SK-N-SH treated with all-trans-retinoic acid at 6 μM for 48 hours (cell line): ENCODE measurements at regions not wholly inside any gene's neighbourhood (a gene's known extent, or its start where the extent isn't known, plus 50 kb on each side); places are given as distances from the start of the nearest gene placed in this dataset.

ENCODE experiments used
- ATAC-seq: fragments of 200-7000 bp; cut with Tn5 transposase; 3 replicates; pipeline ENCODE4 v1.9.1; 2020; ENCODE audit warnings: mild to moderate bottlenecking, moderate library complexity
- ARNTL ChIP-seq: fragments of 450-650 bp; formaldehyde crosslinking; IDR thresholded peaks from 2 replicates; pipeline ENCODE4 v1.5.0; 2020; ENCODE audit warnings: low read depth, mild to moderate bottlenecking, moderate library complexity, borderline replicate concordance
- BACH2 ChIP-seq: fragments of 250-450 bp; sonication (Bioruptor Pico); IDR thresholded peaks from 2 replicates; pipeline ENCODE4 v1.9.0; 2021; ENCODE audit warnings: mild to moderate bottlenecking, borderline replicate concordance
- CREB5 ChIP-seq: fragments of 250-450 bp; sonication (Bioruptor Pico); IDR thresholded peaks from 2 replicates; pipeline ENCODE4 v1.5.1; 2020; ENCODE audit warnings: low read depth, mild to moderate bottlenecking, moderate library complexity
- CSDC2 ChIP-seq: fragments of 250-450 bp; sonication (Bioruptor Pico); IDR thresholded peaks from 2 replicates; pipeline ENCODE4 v1.5.0; 2020; ENCODE audit warnings: mild to moderate bottlenecking, moderate library complexity
- CSRNP3 ChIP-seq: fragments of 250-450 bp; sonication (Bioruptor Pico); IDR thresholded peaks from 2 replicates; pipeline ENCODE4 v1.5.1; 2021; ENCODE audit warnings: mild to moderate bottlenecking, moderate library complexity
- ESRRG ChIP-seq: fragments of 250-450 bp; sonication (Bioruptor Pico); IDR thresholded peaks from 2 replicates; pipeline ENCODE4 v1.6.1; 2021; ENCODE audit warnings: mild to moderate bottlenecking
- GLIS3 ChIP-seq: fragments of 250-450 bp; sonication (Bioruptor Pico); IDR thresholded peaks from 2 replicates; pipeline ENCODE4 v1.5.0; 2020; ENCODE audit warnings: mild to moderate bottlenecking, moderate library complexity
- ISL1 ChIP-seq: fragments of 250-450 bp; sonication (Bioruptor Pico); IDR thresholded peaks from 2 replicates; pipeline ENCODE4 v2.1.2; 2022; ENCODE audit warnings: mild to moderate bottlenecking, moderate library complexity
- OSR1 ChIP-seq: fragments of 250-450 bp; sonication (Bioruptor Pico); IDR thresholded peaks from 2 replicates; pipeline ENCODE4 v1.8.0; 2022; ENCODE audit warnings: moderate library complexity, mild to moderate bottlenecking, inconsistent platforms
- PATZ1 ChIP-seq: fragments of 250-450 bp; sonication (Bioruptor Pico); IDR thresholded peaks from 2 replicates; pipeline ENCODE4 v1.8.0; 2020; ENCODE audit warnings: mild to moderate bottlenecking, moderate library complexity, borderline replicate concordance
- POU6F1 ChIP-seq: fragments of 250-450 bp; sonication (Bioruptor Pico); IDR thresholded peaks from 2 replicates; pipeline ENCODE4 v1.8.0; 2021; ENCODE audit warnings: low read depth, mild to moderate bottlenecking, moderate library complexity, borderline replicate concordance
- PPARA ChIP-seq: fragments of 250-450 bp; sonication (Bioruptor Pico); IDR thresholded peaks from 2 replicates; pipeline ENCODE4 v1.5.0; 2020; ENCODE audit warnings: mild to moderate bottlenecking, borderline replicate concordance
- RARB ChIP-seq: fragments of 250-450 bp; sonication (Bioruptor Pico); IDR thresholded peaks from 2 replicates; pipeline ENCODE4 v1.8.0; 2021; ENCODE audit warnings: mild to moderate bottlenecking, moderate library complexity
- TOX ChIP-seq: fragments of 250-450 bp; sonication (Bioruptor Pico); IDR thresholded peaks from 2 replicates; pipeline ENCODE4 v1.8.0; 2021; ENCODE audit warnings: mild to moderate bottlenecking, moderate library complexity, borderline replicate concordance
- TSHZ2 ChIP-seq: fragments of 250-450 bp; sonication (Bioruptor Pico); IDR thresholded peaks from 2 replicates; pipeline ENCODE4 v1.5.0; 2020; ENCODE audit warnings: mild to moderate bottlenecking, moderate library complexity
- ZFP3 ChIP-seq: fragments of 250-450 bp; sonication (Bioruptor Pico); IDR thresholded peaks from 2 replicates; pipeline ENCODE4 v1.5.0; 2020; ENCODE audit warnings: mild to moderate bottlenecking, moderate library complexity
- ZFP30 ChIP-seq: fragments of 450-650 bp; formaldehyde crosslinking; IDR thresholded peaks from 2 replicates; pipeline ENCODE4 v1.5.0; 2022; ENCODE audit warnings: mild to moderate bottlenecking, moderate library complexity
- ZNF565 ChIP-seq: fragments of 450-650 bp; formaldehyde crosslinking; conservative IDR thresholded peaks from 2 replicates; pipeline ENCODE4 v1.5.0; 2020; ENCODE audit warnings: low read depth, mild to moderate bottlenecking, moderate library complexity
- ZNF70 ChIP-seq: fragments of 450-650 bp; formaldehyde crosslinking; IDR thresholded peaks from 2 replicates; pipeline ENCODE4 v1.5.0; 2020; ENCODE audit warnings: mild to moderate bottlenecking, moderate library complexity
- ZNF8 ChIP-seq: fragments of 450-650 bp; formaldehyde crosslinking; IDR thresholded peaks from 2 replicates; pipeline ENCODE4 v1.5.0; 2020; ENCODE audit warnings: mild to moderate bottlenecking, moderate library complexity

- TF ChIP-seq TSHZ2 (no peak), CSRNP3 (no peak), ZFP30 (no peak), ZNF70 (CRISPR knock-in tag) (no peak), ZNF8 (CRISPR knock-in tag) (no peak)
Measured at GRCh38 chr6:112739766-112740165, 392.6 kb downstream of the RFPL4B start (continued).

GRCh38 chr6:112743323-112743722 is 396.2 kb downstream of the RFPL4B start:
- TF ChIP-seq GLIS3 = no peak
- no peak for TF ChIP-seq CREB5 (CRISPR knock-in tag)
- TF ChIP-seq OSR1 (CRISPR knock-in tag) = no peak
- no peak for TF ChIP-seq ISL1
- no peak for TF ChIP-seq CSRNP3
- no peak for TF ChIP-seq ZNF8 (CRISPR knock-in tag)
- no peak for TF ChIP-seq PATZ1 (CRISPR knock-in tag)
- TF ChIP-seq POU6F1 (CRISPR knock-in tag) = no peak
- no peak for TF ChIP-seq CSDC2 (CRISPR knock-in tag)
- no peak for TF ChIP-seq PPARA (CRISPR knock-in tag)
- TF ChIP-seq ZNF70 (CRISPR knock-in tag) = no peak
- no peak for TF ChIP-seq TSHZ2
- no peak for TF ChIP-seq ZNF565 (CRISPR knock-in tag)
- TF ChIP-seq RARB (CRISPR knock-in tag) = no peak
- no peak for TF ChIP-seq ZFP3 (CRISPR knock-in tag)
- no peak for TF ChIP-seq TOX (CRISPR knock-in tag)
- TF ChIP-seq ARNTL (CRISPR knock-in tag) = no peak
- TF ChIP-seq BACH2 (CRISPR knock-in tag) = no peak
- no peak for TF ChIP-seq ESRRG (CRISPR knock-in tag)
- no peak for ATAC-seq
